Psoas muscle (tissue), 7 donors: ENCODE measurements at regions not wholly inside any gene's neighbourhood (a gene's known extent, or its start where the extent isn't known, plus 50 kb on each side); places are given as distances from the start of the nearest gene placed in this dataset.
"Not testable (repeated sequence)": the region's sequence is repeated elsewhere in the genome, so short reads cannot be mapped to it uniquely, and the experiment has no call there.

Experiments
- ATAC-seq, 4 donors: fragments of 200-7000 bp; cut with Tn5 transposase; one replicate each; pipeline ENCODE4 v1.9.1; 2020; ENCODE audit warnings: moderate library complexity in 3 of 4, mild to moderate bottlenecking in 2 of 4
- DNase-seq, 2 donors: peaks; one replicate each; pipeline ENCODE4 v3.0.0-alpha.2; 2020
- H3K27ac ChIP-seq: fragments of 200-600 bp; one replicate; pipeline ENCODE4 v1.8.0; 2022
- H3K27me3 ChIP-seq, 3 donors: fragments of 200-600 bp in 1 of 3; one replicate each; pipeline versions ENCODE4 v1.6.1 to v1.8.0; 2013 to 2022; ENCODE audit warnings: low read length in 2 of 3, mild to moderate bottlenecking in 2 of 3, moderate library complexity in 1 of 3; ENCODE audit not compliant: insufficient read depth in 3 of 3
- H3K36me3 ChIP-seq, 2 donors: fragments of 200-600 bp in 1 of 2; one replicate each; pipeline versions ENCODE4 v1.6.1 to v1.8.0; 2013 to 2022; ENCODE audit warnings: low read depth in 1 of 2, mild to moderate bottlenecking in 1 of 2, moderate library complexity in 1 of 2; ENCODE audit not compliant: insufficient read depth in 1 of 2
- H3K4me1 ChIP-seq: fragments of 200-600 bp; one replicate; pipeline ENCODE4 v1.8.0; 2022
- H3K4me3 ChIP-seq: fragments of 200-600 bp; one replicate; pipeline ENCODE4 v1.8.0; 2022; ENCODE audit warnings: mild to moderate bottlenecking
- H3K9me3 ChIP-seq: fragments of 200-600 bp; one replicate; pipeline ENCODE4 v1.8.0; 2022
- CTCF ChIP-seq: fragments of 200-600 bp; IDR thresholded peaks from one replicate; pipeline ENCODE4 v1.8.0; 2022; ENCODE audit warnings: antibody characterized with exemption
- WGBS, 3 donors: extraction: QIAGEN DNeasy Blood & Tissue Kit; methylation state at CpG; one replicate each; pipeline versions ENCODE4 v1.1.6 to v1.1.7; 2013; 5-methylcytosine and 5-hydroxymethylcytosine counted together
- intact Hi-C, 2 donors: fragments of 100-400 bp; cut with DNase I; formaldehyde crosslinking; loops; one replicate each; pipeline versions ENCODE4 v1.11.0 to v1.14.2; 2022
- donor health status: healthy with polysubstance abuse.
- donor health status: DM: no; HTN: no; CAD: no; lungs with moderate emphysema.
- donor health status: Bipolar disorder and iron deficiency.
- donor health status: healthy.
- donor health status: DM: yes; HTN: yes; CAD: no.
- donor health status: DM: no; HTN: no; CAD: no.
- donor health status: DM: yes; HTN: yes; CAD: no.

GRCh38 chr3:159749406-159749805 is 239.2 kb upstream of the IL12A start:
- no peaks in the 10 kb centered on the region for H3K9me3 ChIP-seq
- no peaks in the 10 kb centered on the region for H3K27me3 ChIP-seq
- no peak for TF ChIP-seq CTCF
- no peak for DNase-seq
- no peaks in the 10 kb centered on the region for H3K36me3 ChIP-seq
- no peaks in the 10 kb centered on the region for H3K4me1 ChIP-seq
- ATAC-seq, result no peak
- H3K27ac ChIP-seq, result no peak overlapping the region
- intact Hi-C loops, result no loop called here
- no peak overlapping the region for H3K4me3 ChIP-seq
- 72 to 78% (median 77%) methylated on average over 4 of the region's 4 CpGs for WGBS, 3 donors

GRCh38 chr3:159751146-159751545 is 237.5 kb upstream of the IL12A start:
- intact Hi-C loops, result no loop called here
- H3K27me3 ChIP-seq, result no peaks in the 10 kb centered on the region
- H3K4me1 ChIP-seq, result no peaks in the 10 kb centered on the region
- H3K9me3 ChIP-seq, result no peaks in the 10 kb centered on the region
- no peak for TF ChIP-seq CTCF
- ATAC-seq, result no peak
- no peak for DNase-seq
- no peak overlapping the region for H3K4me3 ChIP-seq
- no peaks in the 10 kb centered on the region for H3K36me3 ChIP-seq
- H3K27ac ChIP-seq, result no peak overlapping the region

- DNase-seq (no peak), ATAC-seq (no peak)
- Histone ChIP-seq H3K36me3 (no peaks in the 10 kb centered on the region), H3K27ac (no peak overlapping the region), H3K9me3 (no peaks in the 10 kb centered on the region), H3K4me1 (no peaks in the 10 kb centered on the region), H3K27me3 (no peaks in the 10 kb centered on the region), H3K4me3 (no peak overlapping the region)
- TF ChIP-seq CTCF, result no peak
- WGBS, 3 donors, result 76 to 93% (median 90%) methylated on average over 5 of the region's 5 CpGs
- intact Hi-C loops, result no loop called here
Observed at GRCh38 chr3:159751752-159752151, 236.9 kb upstream of the IL12A start.

- intact Hi-C loops, H3K9me3 ChIP-seq, ATAC-seq, DNase-seq, H3K27me3 ChIP-seq, H3K4me3 ChIP-seq, H3K27ac ChIP-seq, H3K36me3 ChIP-seq, H3K4me1 ChIP-seq: not testable (repeated sequence)
- 83 to 86% (median 86%) methylated on average over 5 of the region's 5 CpGs for WGBS, 3 donors
Observed at GRCh38 chr3:159756279-159757207, 232.1 kb upstream of the IL12A start.

GRCh38 chr3:159757341-159758060 is 231.1 kb upstream of the IL12A start:
- TF ChIP-seq CTCF, result no peak
- WGBS, 3 donors, result 71 to 83% (median 81%) methylated on average over 5 of the region's 5 CpGs
- no peak overlapping the region for H3K4me3 ChIP-seq
- intact Hi-C loops, result no loop called here
- H3K27me3 ChIP-seq, result no peaks in the 10 kb centered on the region
- no peak for ATAC-seq
- no peak overlapping the region for H3K27ac ChIP-seq
- no peaks in the 10 kb centered on the region for H3K36me3 ChIP-seq
- H3K4me1 ChIP-seq, result peaks cover 4% of the 10 kb centered on the region
- no peaks in the 10 kb centered on the region for H3K9me3 ChIP-seq
- DNase-seq, result no peak
